Neural cell (in vitro differentiated cells): ENCODE measurements at regions not wholly inside any gene's neighbourhood (a gene's known extent, or its start where the extent isn't known, plus 50 kb on each side); places are given as distances from the start of the nearest gene placed in this dataset.

ENCODE experiments used
- EP300 ChIP-seq: fragments of 450-650 bp; conservative IDR thresholded peaks from 2 replicates; pipeline ENCODE4 v1.6.1; 2014; ENCODE audit warnings: antibody characterized with exemption, mild to moderate bottlenecking, moderate library complexity; ENCODE audit not compliant: poor library complexity, severe bottlenecking
- TF ChIP-seq, protein P1 (sequence below): fragments of 450-650 bp; IDR thresholded peaks from 2 replicates; pipeline ENCODE4 v1.5.1; 2014; ENCODE audit warnings: antibody characterized with exemption, mild to moderate bottlenecking, moderate library complexity; ENCODE audit not compliant: poor library complexity, severe bottlenecking

DNA sequence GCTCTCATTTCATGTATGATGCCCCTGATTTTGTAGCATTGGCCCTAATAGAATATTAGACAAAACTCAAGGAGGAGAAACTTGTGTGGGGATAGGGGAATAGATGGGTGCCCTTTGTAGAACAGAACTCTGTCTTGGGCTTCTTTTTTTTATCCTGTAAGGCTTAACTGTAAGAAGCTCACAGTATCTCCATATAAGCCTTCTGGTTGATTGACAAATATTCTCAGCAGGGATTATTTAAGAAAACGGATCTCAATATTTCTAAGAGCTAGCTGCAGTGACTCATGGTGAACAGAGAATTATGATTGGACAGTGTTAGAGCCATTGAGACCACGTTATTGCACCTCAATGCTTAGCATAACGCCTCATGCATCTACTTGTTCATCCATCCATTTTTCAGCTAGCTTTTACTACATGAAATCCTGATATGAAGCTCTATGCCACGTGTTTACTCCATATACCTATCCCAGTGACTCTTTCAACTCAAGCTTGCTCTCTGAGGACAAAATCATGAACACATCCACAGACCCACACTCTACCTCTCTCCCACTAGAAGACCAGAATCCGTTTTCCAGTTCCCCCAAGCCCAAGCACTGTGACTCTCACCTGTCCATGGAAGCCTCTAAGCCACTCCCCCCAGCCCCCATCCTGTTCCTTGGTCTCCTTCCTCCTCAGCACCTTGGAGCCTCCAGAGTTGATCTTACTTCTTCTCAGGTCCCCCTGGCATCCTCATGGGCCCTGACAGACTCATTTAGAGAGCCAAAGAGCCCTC, 99.2 kb downstream of the BCL2L11 start:
- TF ChIP-seq, protein P1, sequence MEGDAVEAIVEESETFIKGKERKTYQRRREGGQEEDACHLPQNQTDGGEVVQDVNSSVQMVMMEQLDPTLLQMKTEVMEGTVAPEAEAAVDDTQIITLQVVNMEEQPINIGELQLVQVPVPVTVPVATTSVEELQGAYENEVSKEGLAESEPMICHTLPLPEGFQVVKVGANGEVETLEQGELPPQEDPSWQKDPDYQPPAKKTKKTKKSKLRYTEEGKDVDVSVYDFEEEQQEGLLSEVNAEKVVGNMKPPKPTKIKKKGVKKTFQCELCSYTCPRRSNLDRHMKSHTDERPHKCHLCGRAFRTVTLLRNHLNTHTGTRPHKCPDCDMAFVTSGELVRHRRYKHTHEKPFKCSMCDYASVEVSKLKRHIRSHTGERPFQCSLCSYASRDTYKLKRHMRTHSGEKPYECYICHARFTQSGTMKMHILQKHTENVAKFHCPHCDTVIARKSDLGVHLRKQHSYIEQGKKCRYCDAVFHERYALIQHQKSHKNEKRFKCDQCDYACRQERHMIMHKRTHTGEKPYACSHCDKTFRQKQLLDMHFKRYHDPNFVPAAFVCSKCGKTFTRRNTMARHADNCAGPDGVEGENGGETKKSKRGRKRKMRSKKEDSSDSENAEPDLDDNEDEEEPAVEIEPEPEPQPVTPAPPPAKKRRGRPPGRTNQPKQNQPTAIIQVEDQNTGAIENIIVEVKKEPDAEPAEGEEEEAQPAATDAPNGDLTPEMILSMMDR: no peak
- TF ChIP-seq EP300: no peak
